Brain microvascular endothelial cell (primary cell): ENCODE measurements at regions not wholly inside any gene's neighbourhood (a gene's known extent, or its start where the extent isn't known, plus 50 kb on each side); places are given as distances from the start of the nearest gene placed in this dataset.

Experiments
- DNase-seq: peaks from one replicate; pipeline ENCODE4 v3.0.0-alpha.2; 2020
- H3K27ac ChIP-seq: fragments of 250-450 bp; sonication (Bioruptor Pico); 2 replicates; pipeline ENCODE4 v1.5.1; 2020; ENCODE audit warnings: mild to moderate bottlenecking, moderate library complexity
- H3K27me3 ChIP-seq: fragments of 250-450 bp; sonication (Bioruptor Pico); replicated peaks from 2 replicates; pipeline ENCODE4 v1.5.1; 2020; ENCODE audit warnings: mild to moderate bottlenecking
- H3K36me3 ChIP-seq: fragments of 250-450 bp; sonication (Bioruptor Pico); replicated peaks from 2 replicates; pipeline ENCODE4 v1.5.1; 2020; ENCODE audit warnings: mild to moderate bottlenecking
- H3K4me3 ChIP-seq: 2 replicates; pipeline ENCODE4 v1.5.1; 2011; ENCODE audit warnings: low read depth, mild to moderate bottlenecking, control low read depth, low read length, moderate library complexity
- CTCF ChIP-seq: IDR thresholded peaks from 2 replicates; pipeline ENCODE4 v1.5.1; 2011; ENCODE audit warnings: low read depth, mild to moderate bottlenecking, moderate library complexity, low read length, control low read depth, inconsistent platforms; ENCODE audit errors: missing control alignments
- in situ Hi-C: cut with HindIII; loops from 2 replicates; pipeline ENCODE4 v1.10.0; 2017; ENCODE audit warnings: low sequenced_read_pairs, low pct_ligation_motif_present

- Histone ChIP-seq H3K27me3 (no peaks in the 10 kb centered on the region), H3K27ac (no peak overlapping the region), H3K4me3 (no peak overlapping the region), H3K36me3 (no peaks in the 10 kb centered on the region)
- in situ Hi-C loops = no loop called here
- DNase-seq = no peak
- TF ChIP-seq CTCF = no peak
Measured at GRCh38 chr9:82108941-82109340, 120.4 kb downstream of the SPATA31D1 start.

GRCh38 chr9:82109626-82110025 is 121.1 kb downstream of the SPATA31D1 start:
- DNase-seq = peak; percentile 38
- no peaks in the 10 kb centered on the region for H3K27me3 ChIP-seq
- no peak for TF ChIP-seq CTCF

DNA sequence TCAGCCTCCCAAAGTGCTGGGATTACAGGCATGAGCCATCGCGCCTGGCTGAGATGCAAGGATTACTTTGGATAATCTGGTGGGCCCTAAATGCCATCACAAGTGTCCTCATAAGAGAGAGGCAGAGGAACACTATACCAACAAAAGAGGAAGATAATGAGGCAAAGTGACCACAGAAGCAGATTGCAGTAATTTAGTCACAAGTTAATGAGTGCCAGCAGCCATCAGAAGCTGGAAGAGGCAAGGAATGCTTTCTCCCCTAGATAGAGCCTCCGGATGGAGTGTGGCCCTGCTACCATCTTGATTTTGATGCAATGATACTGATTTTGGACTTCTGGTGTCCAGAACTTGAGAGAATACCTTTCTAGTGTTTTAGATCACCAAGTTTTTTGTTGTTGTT is 122.3 kb downstream of the SPATA31D1 start:
- in situ Hi-C loops = no loop called here
- no peak for TF ChIP-seq CTCF
- no peaks in the 10 kb centered on the region for H3K27me3 ChIP-seq
- no peak overlapping the region for H3K27ac ChIP-seq
- no peak overlapping the region for H3K4me3 ChIP-seq
- H3K36me3 ChIP-seq = no peaks in the 10 kb centered on the region
- no peak for DNase-seq

More at GRCh38 chr9:82109626-82110025, 121.1 kb downstream of the SPATA31D1 start:
- H3K27ac ChIP-seq = no peak overlapping the region
- in situ Hi-C loops = no loop called here
- no peak overlapping the region for H3K4me3 ChIP-seq
- no peaks in the 10 kb centered on the region for H3K36me3 ChIP-seq

GRCh38 chr9:82115331-82115730 is 126.8 kb downstream of the SPATA31D1 start:
- in situ Hi-C loops = no loop called here
- no peaks in the 10 kb centered on the region for H3K36me3 ChIP-seq
- H3K4me3 ChIP-seq = no peak overlapping the region
- no peak overlapping the region for H3K27ac ChIP-seq
- DNase-seq = no peak
- no peak for TF ChIP-seq CTCF
- no peaks in the 10 kb centered on the region for H3K27me3 ChIP-seq

DNA sequence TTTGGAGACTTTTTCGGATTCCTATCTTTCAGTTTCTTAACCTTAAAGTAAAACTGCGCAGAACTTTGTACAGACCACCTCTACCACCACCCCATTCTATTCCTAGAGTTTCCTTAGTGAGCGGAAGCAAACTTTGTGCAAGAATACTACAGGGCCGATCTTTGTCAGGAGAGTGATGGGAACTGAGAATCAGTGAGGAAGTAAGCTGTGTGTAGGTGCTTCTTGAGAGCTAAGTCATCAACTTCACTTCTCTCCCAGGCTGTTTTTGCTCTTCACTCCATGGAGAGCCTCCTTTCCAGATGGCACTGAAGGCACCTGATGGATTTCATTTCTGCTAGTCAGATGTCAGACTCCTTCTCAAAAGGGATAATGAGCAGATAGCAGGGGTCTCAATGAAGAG is 127.3 kb downstream of the SPATA31D1 start:
- Histone ChIP-seq H3K4me3 (no peak overlapping the region), H3K36me3 (no peaks in the 10 kb centered on the region), H3K27me3 (no peaks in the 10 kb centered on the region), H3K27ac (no peak overlapping the region)
- in situ Hi-C loops = no loop called here
- TF ChIP-seq CTCF = no peak
- no peak for DNase-seq

DNA sequence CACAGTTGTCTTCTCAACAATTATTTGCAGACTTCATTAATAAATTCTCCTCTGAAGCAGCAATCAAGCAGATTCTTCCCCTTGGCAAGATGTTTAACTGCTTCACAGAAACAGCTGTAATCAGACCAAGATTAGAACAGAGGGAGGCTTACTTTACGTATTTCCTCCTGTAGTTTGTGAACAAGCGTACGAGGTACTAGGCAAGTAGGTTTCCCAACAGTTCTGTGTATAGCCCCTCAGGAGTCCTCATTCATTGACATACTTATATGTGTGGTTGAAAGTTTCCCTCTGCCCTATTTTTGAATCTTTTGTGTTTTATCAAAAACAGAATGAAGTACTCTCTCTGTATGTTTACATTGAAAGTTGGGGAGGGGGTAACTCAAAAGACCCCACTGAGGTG is 128.0 kb downstream of the SPATA31D1 start:
- no peak for TF ChIP-seq CTCF
- Histone ChIP-seq H3K27ac (no peak overlapping the region), H3K36me3 (no peaks in the 10 kb centered on the region), H3K27me3 (no peaks in the 10 kb centered on the region), H3K4me3 (no peak overlapping the region)
- in situ Hi-C loops = no loop called here
- no peak for DNase-seq
